NCI-H2081 (cell line): ENCODE measurements at regions not wholly inside any gene's neighbourhood (a gene's known extent, or its start where the extent isn't known, plus 50 kb on each side); places are given as distances from the start of the nearest gene placed in this dataset.

ENCODE experiments used
- DNase-seq, 2 experiments: peaks; one replicate each; lab custom pipeline; 2025; lab: John Stamatoyannopoulos, UW

- no peak for DNase-seq
Observed at GRCh38 chr13:39858794-39859193, 203.3 kb downstream of the COG6 start.

GRCh38 chr13:39859898-39860297 is 204.4 kb downstream of the COG6 start:
- no peak for DNase-seq

- DNase-seq = no peak
Observed at GRCh38 chr13:39862900-39863299, 207.4 kb downstream of the COG6 start.

- no peak for DNase-seq
Observed at GRCh38 chr13:39864221-39864620, 208.8 kb downstream of the COG6 start.

- no peak for DNase-seq
Observed at GRCh38 chr13:39866722-39867121, 211.3 kb downstream of the COG6 start.

- DNase-seq = no peak
Observed at GRCh38 chr13:39867807-39868206, 212.3 kb downstream of the COG6 start.

GRCh38 chr13:39870197-39870747 is 214.8 kb downstream of the COG6 start:
- no peak for DNase-seq

GRCh38 chr13:39874331-39875053 is 219.0 kb downstream of the COG6 start:
- DNase-seq = no peak

- DNase-seq = no peak
Observed at GRCh38 chr13:39875111-39875987, 219.9 kb downstream of the COG6 start.

GRCh38 chr13:39876258-39876657 is 220.8 kb downstream of the COG6 start:
- DNase-seq = no peak

GRCh38 chr13:39877134-39877533 is 221.7 kb downstream of the COG6 start:
- no peak for DNase-seq

- DNase-seq = no peak
Observed at GRCh38 chr13:39879286-39880035, 224.0 kb downstream of the COG6 start.

GRCh38 chr13:39881383-39881782 is 225.9 kb downstream of the COG6 start:
- DNase-seq = no peak

- DNase-seq = no peak
Observed at GRCh38 chr13:39881887-39882286, 226.4 kb downstream of the COG6 start.

- DNase-seq = no peak
Observed at GRCh38 chr13:39884166-39884565, 228.7 kb downstream of the COG6 start.

- DNase-seq = no peak
Observed at GRCh38 chr13:39886336-39886735, 230.9 kb downstream of the COG6 start.

- no peak for DNase-seq
Observed at GRCh38 chr13:39887387-39887786, 231.9 kb downstream of the COG6 start.

GRCh38 chr13:39888865-39889810 is 233.7 kb downstream of the COG6 start:
- no peak for DNase-seq

- DNase-seq = no peak
Observed at GRCh38 chr13:39890537-39890936, 235.1 kb downstream of the COG6 start.

GRCh38 chr13:39892721-39893685 is 237.5 kb downstream of the COG6 start:
- no peak for DNase-seq
